GM18517 (cell line): ENCODE measurements at regions not wholly inside any gene's neighbourhood (a gene's known extent, or its start where the extent isn't known, plus 50 kb on each side); places are given as distances from the start of the nearest gene placed in this dataset.

Source experiments
- ATAC-seq: cut with Tn5 transposase; IDR thresholded peaks from one replicate; pipeline ENCODE4 v1.9.1; 2021; ENCODE audit warnings: mild to moderate bottlenecking, moderate library complexity; ENCODE audit not compliant: unreplicated experiment

GRCh38 chr3:76054404-76054803 is 269.1 kb upstream of the ZNF717 start:
- ATAC-seq = no peak

GRCh38 chr3:76061654-76062053 is 276.3 kb upstream of the ZNF717 start:
- ATAC-seq = no peak

GRCh38 chr3:76063019-76063418 is 277.7 kb upstream of the ZNF717 start:
- ATAC-seq = no peak

GRCh38 chr3:76063811-76064210 is 278.5 kb upstream of the ZNF717 start:
- no peak for ATAC-seq

DNA sequence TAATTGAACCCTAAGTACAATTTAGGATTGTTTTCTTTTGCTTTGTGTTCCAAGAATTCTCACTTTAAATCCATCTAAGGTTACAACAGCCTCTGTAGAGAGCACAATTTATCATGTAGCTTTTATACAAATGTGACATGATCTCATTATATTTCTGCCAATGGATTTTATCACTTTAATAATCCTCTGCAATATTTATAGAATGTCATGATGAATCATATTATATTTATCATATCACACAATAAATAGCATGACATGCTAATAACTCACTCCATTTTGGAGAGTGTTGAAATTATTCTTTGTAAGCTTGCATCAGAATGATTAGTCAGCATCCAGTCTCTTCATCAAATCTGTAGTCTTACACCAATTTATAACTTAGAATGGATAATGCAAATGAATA is 280.6 kb upstream of the ZNF717 start:
- no peak for ATAC-seq

DNA sequence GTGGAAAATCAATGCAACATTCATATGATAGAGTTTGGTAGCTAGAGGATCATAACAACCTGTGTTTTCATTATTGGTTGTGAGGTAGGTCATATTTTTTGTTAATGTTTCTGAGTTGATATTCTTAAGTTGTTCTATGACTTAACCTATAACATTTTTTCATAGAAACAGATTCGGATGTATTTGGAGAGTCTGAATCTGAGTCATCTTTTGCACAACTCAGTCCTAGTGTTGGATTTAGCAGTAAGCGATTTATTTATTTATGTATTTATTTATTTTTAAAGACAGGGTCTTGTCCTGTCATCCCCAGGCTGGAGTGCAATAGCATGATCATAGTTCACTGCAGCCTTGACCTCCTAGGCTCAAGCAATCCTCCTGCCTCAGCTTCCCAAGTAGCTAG is 292.8 kb upstream of the ZNF717 start:
- no peak for ATAC-seq

- no peak for ATAC-seq
Observed at GRCh38 chr3:76083992-76084391, 298.6 kb upstream of the ZNF717 start.

DNA sequence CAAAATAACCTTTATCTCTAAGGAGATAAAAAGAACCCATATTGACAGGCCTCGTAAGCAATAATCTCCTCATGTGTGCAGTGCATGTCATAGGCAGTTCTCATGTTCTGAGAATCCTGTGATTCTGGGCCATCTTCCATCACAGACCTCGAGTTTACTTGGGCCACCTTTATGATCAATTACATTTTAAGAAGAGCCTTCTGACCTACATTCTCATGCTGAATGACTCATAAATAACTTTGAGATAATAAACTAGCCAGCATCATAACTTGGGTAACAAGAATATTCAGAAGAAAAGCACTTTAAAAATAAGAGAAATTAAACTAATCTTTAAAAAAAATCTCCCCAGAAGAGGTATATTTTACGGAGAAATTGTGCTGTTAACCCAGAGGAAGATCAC is 310.7 kb upstream of the ZNF717 start:
- no peak for ATAC-seq

GRCh38 chr3:76096836-76097588 is 311.7 kb upstream of the ZNF717 start:
- ATAC-seq = no peak

- ATAC-seq = no peak
Observed at GRCh38 chr3:76097589-76097969, 312.2 kb upstream of the ZNF717 start.

GRCh38 chr3:76099956-76100355 is 314.6 kb upstream of the ZNF717 start:
- no peak for ATAC-seq

DNA sequence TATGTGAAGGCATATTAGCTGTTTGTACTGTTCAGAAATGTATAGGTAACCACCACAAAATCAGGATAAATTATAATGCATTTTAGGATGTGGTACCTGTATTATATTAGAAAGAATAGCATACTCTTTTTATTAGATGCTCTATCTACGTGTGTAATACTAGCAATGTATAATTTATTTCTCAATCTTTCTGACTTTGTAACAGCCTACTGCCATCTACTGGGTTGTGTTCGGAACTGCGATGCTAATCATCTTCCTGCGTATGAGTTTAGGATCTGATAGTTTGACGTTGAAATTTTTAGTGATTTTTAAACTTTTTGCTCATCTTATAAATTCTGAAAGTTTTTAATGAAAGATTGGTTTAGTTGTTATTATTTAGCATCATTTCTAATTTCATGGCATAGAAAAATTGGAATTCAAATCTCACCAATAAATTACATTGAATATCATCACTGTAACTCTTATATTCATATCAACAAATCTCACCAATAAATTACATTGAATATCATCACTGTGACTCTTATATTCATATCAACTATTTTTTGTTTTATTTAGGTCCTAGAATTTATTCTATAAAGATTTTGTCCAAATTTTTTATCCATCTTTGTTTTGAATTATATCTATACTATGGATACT is 322.7 kb upstream of the ZNF717 start:
- no peak for ATAC-seq

GRCh38 chr3:76111808-76112207 is 326.5 kb upstream of the ZNF717 start:
- ATAC-seq = no peak

- ATAC-seq = no peak
Observed at GRCh38 chr3:76122007-76122406, 336.7 kb upstream of the ZNF717 start.

- ATAC-seq = no peak
Observed at GRCh38 chr3:76129441-76129840, 344.1 kb upstream of the ZNF717 start.

- no peak for ATAC-seq
Observed at GRCh38 chr3:76131396-76132153, 346.2 kb upstream of the ZNF717 start.

DNA sequence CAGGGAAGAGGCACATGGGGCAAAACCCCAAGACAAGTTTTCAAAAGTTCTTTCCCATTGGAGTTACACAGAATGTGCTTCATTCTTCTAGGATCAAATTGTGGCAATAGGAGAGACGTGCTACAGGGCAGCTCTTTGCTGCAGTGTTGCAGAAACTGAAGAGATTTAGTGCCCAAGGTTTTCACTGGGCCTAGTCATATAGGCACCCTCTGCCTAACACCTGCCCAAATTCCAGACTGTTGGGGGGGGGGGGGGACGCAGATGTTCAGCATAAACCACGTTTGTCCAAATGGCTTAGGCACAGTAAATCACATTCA is 346.8 kb upstream of the ZNF717 start:
- ATAC-seq = no peak

- ATAC-seq = no peak
Observed at GRCh38 chr3:76134166-76134565, 348.8 kb upstream of the ZNF717 start.

- no peak for ATAC-seq
Observed at GRCh38 chr3:76138921-76139320, 353.6 kb upstream of the ZNF717 start.

GRCh38 chr3:76147846-76148245 is 362.5 kb upstream of the ZNF717 start:
- ATAC-seq = no peak

GRCh38 chr3:76152028-76152427 is 366.7 kb upstream of the ZNF717 start:
- ATAC-seq = no peak

DNA sequence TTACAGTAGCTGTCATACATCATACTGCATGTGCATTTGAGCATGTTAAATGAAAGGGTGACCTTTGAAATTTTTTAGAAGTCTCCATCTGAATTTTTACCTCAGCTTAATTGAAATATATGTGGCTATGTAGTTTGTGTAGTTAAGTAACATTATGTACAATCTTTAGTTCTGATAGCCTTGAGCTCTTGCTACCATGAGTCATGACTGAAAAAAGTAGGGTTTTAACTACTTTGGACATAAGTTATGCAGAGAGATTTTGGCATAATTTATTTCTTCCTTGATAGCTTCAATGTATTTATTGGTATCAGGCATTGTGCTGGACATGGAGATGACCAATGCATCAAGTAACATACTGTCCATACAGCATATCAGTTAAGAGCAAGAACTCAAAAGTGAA is 376.5 kb upstream of the ZNF717 start:
- ATAC-seq = no peak
